ENCODE measurements at regions not wholly inside any gene's neighbourhood (a gene's known extent, or its start where the extent isn't known, plus 50 kb on each side); places are given as distances from the start of the nearest gene placed in this dataset.

DNA sequence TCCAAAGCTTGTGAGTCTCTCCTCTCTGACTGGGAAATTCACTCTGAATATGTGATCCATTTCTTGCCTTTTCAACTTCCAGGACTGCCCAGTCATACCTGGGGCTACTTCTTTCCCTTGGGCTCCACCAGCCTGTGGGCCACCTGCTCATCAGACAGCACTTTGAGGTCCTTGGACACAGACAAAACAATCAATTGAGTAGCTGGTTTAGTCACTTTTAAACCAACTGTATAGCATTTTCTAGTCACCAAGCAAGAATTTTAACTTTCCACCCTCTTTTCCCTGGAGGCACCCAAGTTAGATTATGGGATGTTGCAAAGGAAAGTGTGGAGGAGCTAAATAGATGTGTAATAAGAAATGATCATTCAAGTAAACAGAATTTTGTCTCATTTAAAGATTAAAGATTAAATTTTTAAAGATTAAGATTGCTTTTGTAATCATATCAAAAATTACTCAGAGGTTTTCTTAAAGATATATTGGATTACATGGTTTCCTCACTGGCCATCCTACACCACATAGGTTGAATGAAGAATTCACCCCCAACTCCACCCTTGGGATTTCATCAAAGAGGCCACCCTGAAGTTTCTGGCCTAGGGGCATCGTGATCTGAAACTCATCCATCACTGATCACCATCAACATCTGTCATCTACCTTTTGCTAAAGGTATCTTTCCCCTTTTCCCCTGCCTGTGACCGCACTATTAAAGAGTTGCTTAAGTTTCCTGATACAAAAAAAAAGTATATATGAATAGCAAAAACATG lies 219.2 kb upstream of the NR5A2 start:
- H3K4me1 ChIP-seq, result no peaks in the 10 kb centered on the region
- no peak overlapping the region for H3K27ac ChIP-seq
- H3K4me3 ChIP-seq, result no peak overlapping the region
- H3K36me3 ChIP-seq (replicated peaks in 1 of 2; ENCODE audit: insufficient read depth in 1 of 2, low read depth in 2 of 2), result no peaks in the 10 kb centered on the region
- WGBS, 2 donors, result 90 to 91% methylated on average over 2 of the region's 2 CpGs
- no peaks in the 10 kb centered on the region for H3K9me3 ChIP-seq
- DNase-seq (no peak), ATAC-seq (no peak)
- intact Hi-C loops (cut with DNase I), result no loop called here
- H3K27me3 ChIP-seq, result no peaks in the 10 kb centered on the region
- TF ChIP-seq, protein P1, sequence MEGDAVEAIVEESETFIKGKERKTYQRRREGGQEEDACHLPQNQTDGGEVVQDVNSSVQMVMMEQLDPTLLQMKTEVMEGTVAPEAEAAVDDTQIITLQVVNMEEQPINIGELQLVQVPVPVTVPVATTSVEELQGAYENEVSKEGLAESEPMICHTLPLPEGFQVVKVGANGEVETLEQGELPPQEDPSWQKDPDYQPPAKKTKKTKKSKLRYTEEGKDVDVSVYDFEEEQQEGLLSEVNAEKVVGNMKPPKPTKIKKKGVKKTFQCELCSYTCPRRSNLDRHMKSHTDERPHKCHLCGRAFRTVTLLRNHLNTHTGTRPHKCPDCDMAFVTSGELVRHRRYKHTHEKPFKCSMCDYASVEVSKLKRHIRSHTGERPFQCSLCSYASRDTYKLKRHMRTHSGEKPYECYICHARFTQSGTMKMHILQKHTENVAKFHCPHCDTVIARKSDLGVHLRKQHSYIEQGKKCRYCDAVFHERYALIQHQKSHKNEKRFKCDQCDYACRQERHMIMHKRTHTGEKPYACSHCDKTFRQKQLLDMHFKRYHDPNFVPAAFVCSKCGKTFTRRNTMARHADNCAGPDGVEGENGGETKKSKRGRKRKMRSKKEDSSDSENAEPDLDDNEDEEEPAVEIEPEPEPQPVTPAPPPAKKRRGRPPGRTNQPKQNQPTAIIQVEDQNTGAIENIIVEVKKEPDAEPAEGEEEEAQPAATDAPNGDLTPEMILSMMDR (IDR thresholded peaks at IDR 0.05), result no peak
- TF ChIP-seq POLR2A (IDR thresholded peaks at IDR 0.05), result no peak

DNA sequence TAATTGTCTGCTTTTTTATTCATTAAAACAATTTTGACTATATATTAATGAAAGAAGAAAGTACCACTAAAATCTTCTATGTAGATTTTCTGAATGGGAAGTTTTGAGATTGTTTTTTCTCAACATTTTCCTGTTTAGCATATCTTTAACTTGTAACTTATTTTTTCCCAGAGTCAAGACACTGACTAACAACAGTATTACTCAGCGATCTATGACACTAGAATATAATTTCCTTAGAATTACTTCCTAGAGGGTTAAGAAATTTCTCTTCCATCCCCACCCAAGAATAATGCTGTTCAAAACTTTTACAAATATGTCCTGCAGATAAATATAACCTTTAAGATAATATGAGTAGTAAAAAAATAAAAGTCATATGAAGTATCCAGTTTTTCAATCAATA lies 218.2 kb upstream of the NR5A2 start:
- Histone ChIP-seq H3K27me3 (no peaks in the 10 kb centered on the region), H3K4me1 (no peaks in the 10 kb centered on the region), H3K4me3 (no peak overlapping the region), H3K9me3 (no peaks in the 10 kb centered on the region), H3K36me3 (replicated peaks in 1 of 2; ENCODE audit: insufficient read depth in 1 of 2, low read depth in 2 of 2) (no peaks in the 10 kb centered on the region), H3K27ac (no peak overlapping the region)
- WGBS, 2 donors, result 96% methylated on average over 1 of the region's 1 CpG
- no peak for DNase-seq
- TF ChIP-seq POLR2A (IDR thresholded peaks at IDR 0.05), result no peak
- TF ChIP-seq, protein P1 (IDR thresholded peaks at IDR 0.05), result no peak
- ATAC-seq, result no peak
- intact Hi-C loops (cut with DNase I), result no loop called here

DNA sequence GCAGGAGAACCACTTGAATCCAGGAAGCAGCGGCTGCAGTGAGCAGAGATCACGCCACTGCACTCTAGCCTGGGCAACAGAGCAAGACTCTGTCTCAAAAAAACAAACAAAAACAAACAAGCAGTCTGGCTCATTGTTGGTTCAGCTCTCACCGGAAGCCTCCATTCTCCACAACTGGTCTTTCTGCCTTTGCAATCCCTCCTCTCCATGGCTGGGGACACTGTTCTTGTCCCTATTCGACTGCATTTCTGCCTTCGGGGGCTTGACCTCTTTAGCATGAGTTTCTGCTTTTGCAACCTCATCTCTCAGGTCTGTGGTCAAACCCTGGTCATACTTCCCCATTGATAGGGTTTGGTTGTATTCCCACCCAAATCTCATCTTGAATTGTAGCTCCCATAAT lies 216.3 kb upstream of the NR5A2 start:
- TF ChIP-seq POLR2A (IDR thresholded peaks at IDR 0.05), result no peak
- TF ChIP-seq, protein P1 (IDR thresholded peaks at IDR 0.05), result no peak
- Histone ChIP-seq H3K27ac (no peak overlapping the region), H3K9me3 (no peaks in the 10 kb centered on the region), H3K27me3 (no peaks in the 10 kb centered on the region), H3K36me3 (replicated peaks in 1 of 2; ENCODE audit: insufficient read depth in 1 of 2, low read depth in 2 of 2) (no peaks in the 10 kb centered on the region), H3K4me3 (no peak overlapping the region), H3K4me1 (no peaks in the 10 kb centered on the region)
- 86 to 90% methylated on average over 5 of the region's 5 CpGs for WGBS, 2 donors
- ATAC-seq (no peak), DNase-seq (no peak)
- intact Hi-C loops (cut with DNase I), result no loop called here

DNA sequence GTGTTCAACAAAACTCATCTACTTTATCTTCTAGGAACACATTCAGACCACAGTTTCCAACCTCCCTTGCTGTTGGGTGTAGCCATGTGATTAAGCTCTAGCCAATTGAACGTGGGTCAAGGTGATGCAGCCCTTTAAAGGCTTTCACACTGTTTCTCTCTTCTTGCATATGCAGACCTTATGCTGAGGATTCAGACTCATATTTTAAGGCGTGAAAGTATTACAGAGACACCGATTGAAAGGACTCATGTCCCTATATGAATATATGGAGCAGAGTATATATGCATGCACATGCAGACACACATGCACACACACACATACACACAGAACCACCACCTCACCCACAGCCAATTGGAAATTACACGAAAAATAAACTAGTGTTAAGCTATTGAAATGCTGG lies 214.3 kb upstream of the NR5A2 start:
- H3K4me3 ChIP-seq, result no peak overlapping the region
- H3K36me3 ChIP-seq (replicated peaks in 1 of 2; ENCODE audit: insufficient read depth in 1 of 2, low read depth in 2 of 2), result no peaks in the 10 kb centered on the region
- WGBS, 2 donors, result 73 to 81% methylated on average over 4 of the region's 4 CpGs
- H3K9me3 ChIP-seq, result no peaks in the 10 kb centered on the region
- DNase-seq (no peak), ATAC-seq (no peak)
- no peaks in the 10 kb centered on the region for H3K27me3 ChIP-seq
- no peak for TF ChIP-seq POLR2A (IDR thresholded peaks at IDR 0.05)
- TF ChIP-seq, protein P1 (IDR thresholded peaks at IDR 0.05), result no peak
- H3K4me1 ChIP-seq, result no peaks in the 10 kb centered on the region
- no peak overlapping the region for H3K27ac ChIP-seq
- intact Hi-C loops (cut with DNase I), result no loop called here

DNA sequence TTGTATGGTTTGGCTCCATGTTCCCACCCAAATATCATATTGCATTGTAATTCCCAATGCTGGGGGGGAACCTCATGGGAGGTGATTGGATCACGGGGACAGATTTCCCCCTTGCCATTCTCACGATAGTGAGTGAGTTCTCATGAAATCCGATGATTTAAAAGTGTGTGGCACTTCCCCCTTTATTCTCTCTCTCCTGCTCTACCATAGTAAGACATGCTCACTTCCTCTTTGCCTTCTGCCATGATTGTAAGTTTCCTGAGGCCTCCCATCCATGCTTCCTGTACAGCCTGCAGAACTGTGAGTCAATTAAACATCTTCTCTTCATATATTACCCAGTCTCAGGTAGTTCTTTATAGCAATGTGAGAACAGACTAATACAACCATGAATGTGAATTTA lies 211.6 kb upstream of the NR5A2 start:
- no peaks in the 10 kb centered on the region for H3K27me3 ChIP-seq
- ATAC-seq, result no peak
- TF ChIP-seq, protein P1 (IDR thresholded peaks at IDR 0.05), result no peak
- TF ChIP-seq POLR2A (IDR thresholded peaks at IDR 0.05), result no peak
- no peaks in the 10 kb centered on the region for H3K4me1 ChIP-seq
- WGBS, 2 donors, result 65 to 87% methylated on average over 3 of the region's 3 CpGs
- intact Hi-C loops (cut with DNase I), result no loop called here
- H3K4me3 ChIP-seq, result no peak overlapping the region
- no peak overlapping the region for H3K27ac ChIP-seq
- DNase-seq, result no peak
- H3K9me3 ChIP-seq, result no peaks in the 10 kb centered on the region
- H3K36me3 ChIP-seq (replicated peaks in 1 of 2; ENCODE audit: insufficient read depth in 1 of 2, low read depth in 2 of 2), result no peaks in the 10 kb centered on the region
